ENCODE measurements at regions not wholly inside any gene's neighbourhood (a gene's known extent, or its start where the extent isn't known, plus 50 kb on each side); places are given as distances from the start of the nearest gene placed in this dataset.

GRCh38 chr10:33808475-33808874, 474.0 kb upstream of the NRP1 start:
- TF ChIP-seq REST (IDR thresholded peaks at IDR 0.05; ENCODE audit: low read depth) = no peak
- no peak for TF ChIP-seq MAX (IDR thresholded peaks at IDR 0.05)
- no peak for TF ChIP-seq ZBTB7A (IDR thresholded peaks at IDR 0.05; ENCODE audit: low read depth)
- no peak for TF ChIP-seq RAD21 (IDR thresholded peaks at IDR 0.05; ENCODE audit: low read depth)
- TF ChIP-seq EGR1 (IDR thresholded peaks at IDR 0.05) = no peak
- TF ChIP-seq EP300 (IDR thresholded peaks at IDR 0.05; ENCODE audit: borderline replicate concordance) = no peak
- no peak for TF ChIP-seq CEBPB (IDR thresholded peaks at IDR 0.05)
- no peak for TF ChIP-seq YY1 (IDR thresholded peaks at IDR 0.05; ENCODE audit: low read depth)
